PC-9 (cell line): ENCODE measurements at regions not wholly inside any gene's neighbourhood (a gene's known extent, or its start where the extent isn't known, plus 50 kb on each side); places are given as distances from the start of the nearest gene placed in this dataset.

Experiments used
- BruUV-seq: library from RNA; stranded (reverse); fragments of 400-500 nt; replicated peaks from 2 replicates; lab custom pipeline; 2021; lab: Mats Ljungman, UMichigan
- CTCF ChIA-PET: fragments of 300-600 bp; sonication (Branson Sonifier 250); formaldehyde crosslinking; loops from one replicate; lab custom pipeline; 2022; ENCODE audit warnings: antibody characterized with exemption; lab: Charles Lee
- POLR2A ChIA-PET: fragments of 300-600 bp; sonication (Branson Sonifier 250); formaldehyde crosslinking; loops from one replicate; lab custom pipeline; 2022; ENCODE audit warnings: antibody characterized with exemption; ENCODE audit not compliant: unreplicated experiment; lab: Charles Lee
- DNase-seq, 2 experiments: peaks; one replicate each; pipeline versions ENCODE4 v3.0.0 to v3.0.0-alpha.2; 2015 to 2022; ENCODE audit warnings: mixed read lengths in 1 of 2
- H2AFZ ChIP-seq: fragments of 200-600 bp; sonication (generic); 2 replicates; pipeline ENCODE4 v1.8.1; 2017; ENCODE audit warnings: antibody characterized with exemption
- H3F3A ChIP-seq: fragments of 200-600 bp; sonication (generic); 2 replicates; pipeline ENCODE4 v1.8.1; 2017; ENCODE audit warnings: antibody characterized with exemption, mild to moderate bottlenecking, low read depth; ENCODE audit not compliant: insufficient read depth
- H3K27ac ChIP-seq: fragments of 200-600 bp; sonication (generic); 2 replicates; pipeline ENCODE4 v1.6.1; 2016; ENCODE audit warnings: mixed run types
- H3K27me3 ChIP-seq: fragments of 200-600 bp; sonication (generic); 2 replicates; pipeline ENCODE4 v1.6.1; 2016; ENCODE audit warnings: low read depth, mixed run types; ENCODE audit not compliant: insufficient read depth
- H3K36me3 ChIP-seq: fragments of 200-600 bp; sonication (generic); 2 replicates; pipeline ENCODE4 v1.6.1; 2016; ENCODE audit warnings: low read depth, mixed run types
- H3K4me1 ChIP-seq: fragments of 200-600 bp; sonication (generic); replicated peaks from 2 replicates; pipeline ENCODE4 v1.6.1; 2016; ENCODE audit warnings: mixed run types; ENCODE audit not compliant: insufficient read depth
- H3K4me2 ChIP-seq: fragments of 200-600 bp; sonication (generic); 2 replicates; pipeline ENCODE4 v1.6.1; 2017; ENCODE audit warnings: mixed run types
- H3K4me3 ChIP-seq: fragments of 200-600 bp; sonication (generic); 2 replicates; pipeline ENCODE4 v1.6.1; 2016; ENCODE audit warnings: mixed run types
- H3K79me2 ChIP-seq: fragments of 200-600 bp; sonication (generic); 2 replicates; pipeline ENCODE4 v1.6.1; 2017; ENCODE audit warnings: low read depth, mixed run types
- H3K9me2 ChIP-seq: fragments of 200-600 bp; sonication (generic); 2 replicates; pipeline ENCODE4 v1.8.1; 2017; ENCODE audit warnings: mild to moderate bottlenecking; ENCODE audit not compliant: insufficient read depth
- H3K9me3 ChIP-seq: fragments of 200-600 bp; sonication (generic); 2 replicates; pipeline ENCODE4 v1.8.1; 2016; ENCODE audit warnings: low read depth; ENCODE audit not compliant: insufficient read depth
- H4K20me1 ChIP-seq: fragments of 200-600 bp; sonication (generic); 2 replicates; pipeline ENCODE4 v1.8.1; 2017; ENCODE audit not compliant: insufficient read depth
- EZH2 ChIP-seq: fragments of 200-600 bp; sonication (generic); IDR thresholded peaks from 2 replicates; pipeline ENCODE4 v1.8.0; 2017; ENCODE audit warnings: antibody characterized with exemption, low read depth
- intact Hi-C: fragments of 100-400 bp; cut with micrococcal nuclease; formaldehyde crosslinking; loops from one replicate; pipeline ENCODE4 v1.10.0; 2022; ENCODE audit not compliant: unreplicated experiment
- TF ChIP-seq, protein P1 (sequence below): fragments of 200-600 bp; sonication (generic); conservative IDR thresholded peaks from 2 replicates; pipeline ENCODE4 v1.6.1; 2017; ENCODE audit warnings: mixed run types, antibody characterized with exemption, mild to moderate bottlenecking, moderate library complexity

DNA sequence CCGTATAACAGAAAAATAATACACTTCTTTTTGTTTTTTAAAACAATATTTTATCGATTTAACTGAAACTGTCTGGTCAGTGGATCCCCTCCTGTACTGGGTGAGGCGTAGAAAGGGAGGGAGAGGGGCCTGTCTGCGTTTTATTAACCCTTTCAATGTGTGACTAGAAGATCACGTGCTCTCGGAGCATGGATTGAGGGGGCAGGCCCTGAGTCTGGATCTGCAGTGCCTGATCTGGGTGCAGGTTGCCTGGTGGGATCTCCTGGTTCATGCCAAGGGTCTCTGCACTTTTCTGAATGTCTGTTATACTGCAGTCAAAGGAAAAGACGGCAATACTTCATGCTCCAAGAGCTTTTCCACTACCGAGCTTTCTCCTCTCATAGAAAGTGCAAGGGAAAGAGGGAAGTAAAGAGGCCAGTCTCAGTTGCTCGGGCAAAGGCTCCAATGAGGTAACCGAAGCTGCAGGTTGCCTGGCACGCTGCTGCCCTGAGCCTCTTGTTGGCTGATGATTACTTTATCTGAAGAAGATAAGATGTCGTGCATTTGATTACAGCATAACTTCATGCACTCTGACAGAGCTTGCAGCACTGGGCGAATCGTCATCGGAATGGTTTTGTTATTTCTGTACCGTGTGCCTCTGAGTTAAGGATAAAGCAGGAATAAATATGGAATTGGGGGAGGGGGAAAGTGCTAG is 167.5 kb upstream of the PMEPA1 start:
- Histone ChIP-seq H3K4me1 (no peaks in the 10 kb centered on the region), H3K27ac (no peak overlapping the region), H3K9me2 (no peaks in the 10 kb centered on the region), H3K9me3 (no peaks in the 10 kb centered on the region), H3K36me3 (no peaks in the 10 kb centered on the region), H3K27me3 (no peaks in the 10 kb centered on the region), H2AFZ (no peak overlapping the region), H4K20me1 (no peaks in the 10 kb centered on the region), H3K4me3 (no peak overlapping the region), H3F3A (no peaks in the 10 kb centered on the region), H3K79me2 (no peaks in the 10 kb centered on the region), H3K4me2 (no peak overlapping the region)
- intact Hi-C loops, result no loop called here
- POLR2A ChIA-PET, result no interaction called here
- DNase-seq, result no peak
- CTCF ChIA-PET, result no interaction called here
- TF ChIP-seq, protein P1, sequence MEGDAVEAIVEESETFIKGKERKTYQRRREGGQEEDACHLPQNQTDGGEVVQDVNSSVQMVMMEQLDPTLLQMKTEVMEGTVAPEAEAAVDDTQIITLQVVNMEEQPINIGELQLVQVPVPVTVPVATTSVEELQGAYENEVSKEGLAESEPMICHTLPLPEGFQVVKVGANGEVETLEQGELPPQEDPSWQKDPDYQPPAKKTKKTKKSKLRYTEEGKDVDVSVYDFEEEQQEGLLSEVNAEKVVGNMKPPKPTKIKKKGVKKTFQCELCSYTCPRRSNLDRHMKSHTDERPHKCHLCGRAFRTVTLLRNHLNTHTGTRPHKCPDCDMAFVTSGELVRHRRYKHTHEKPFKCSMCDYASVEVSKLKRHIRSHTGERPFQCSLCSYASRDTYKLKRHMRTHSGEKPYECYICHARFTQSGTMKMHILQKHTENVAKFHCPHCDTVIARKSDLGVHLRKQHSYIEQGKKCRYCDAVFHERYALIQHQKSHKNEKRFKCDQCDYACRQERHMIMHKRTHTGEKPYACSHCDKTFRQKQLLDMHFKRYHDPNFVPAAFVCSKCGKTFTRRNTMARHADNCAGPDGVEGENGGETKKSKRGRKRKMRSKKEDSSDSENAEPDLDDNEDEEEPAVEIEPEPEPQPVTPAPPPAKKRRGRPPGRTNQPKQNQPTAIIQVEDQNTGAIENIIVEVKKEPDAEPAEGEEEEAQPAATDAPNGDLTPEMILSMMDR, result no peak
- TF ChIP-seq EZH2, result no peak
- no TSS peak for BruUV-seq

DNA sequence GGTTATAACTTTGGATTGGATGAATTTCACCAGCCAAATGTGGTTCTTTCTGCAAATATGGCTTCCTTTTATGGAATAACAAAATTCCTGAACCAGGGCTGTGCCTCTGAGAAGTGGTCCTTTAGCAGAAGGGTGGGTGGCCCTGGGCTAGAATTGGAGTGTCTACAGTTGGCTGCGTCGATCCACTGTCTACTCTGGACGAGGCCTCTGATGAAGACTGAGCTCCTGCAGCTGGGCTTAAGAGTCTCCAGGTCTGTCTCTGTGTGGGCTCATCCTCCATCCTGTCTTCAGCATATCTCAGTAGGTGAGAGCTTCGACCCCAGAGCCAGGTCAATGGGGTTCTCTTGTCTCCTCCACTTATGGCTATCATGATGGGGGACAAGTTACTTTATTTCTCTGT is 166.3 kb upstream of the PMEPA1 start:
- no peak overlapping the region for H3K4me3 ChIP-seq
- H3K27ac ChIP-seq, result no peak overlapping the region
- no TSS peak for BruUV-seq
- H4K20me1 ChIP-seq, result no peaks in the 10 kb centered on the region
- no peaks in the 10 kb centered on the region for H3K9me2 ChIP-seq
- H3F3A ChIP-seq, result no peaks in the 10 kb centered on the region
- ChIA-PET POLR2A (no interaction called here), CTCF (no interaction called here)
- no peaks in the 10 kb centered on the region for H3K9me3 ChIP-seq
- no peaks in the 10 kb centered on the region for H3K79me2 ChIP-seq
- intact Hi-C loops, result no loop called here
- no peak overlapping the region for H2AFZ ChIP-seq
- H3K36me3 ChIP-seq, result no peaks in the 10 kb centered on the region
- H3K4me1 ChIP-seq, result no peaks in the 10 kb centered on the region
- H3K27me3 ChIP-seq, result no peaks in the 10 kb centered on the region
- TF ChIP-seq EZH2, result no peak
- TF ChIP-seq, protein P1, result no peak
- DNase-seq, result no peak
- H3K4me2 ChIP-seq, result no peak overlapping the region

DNA sequence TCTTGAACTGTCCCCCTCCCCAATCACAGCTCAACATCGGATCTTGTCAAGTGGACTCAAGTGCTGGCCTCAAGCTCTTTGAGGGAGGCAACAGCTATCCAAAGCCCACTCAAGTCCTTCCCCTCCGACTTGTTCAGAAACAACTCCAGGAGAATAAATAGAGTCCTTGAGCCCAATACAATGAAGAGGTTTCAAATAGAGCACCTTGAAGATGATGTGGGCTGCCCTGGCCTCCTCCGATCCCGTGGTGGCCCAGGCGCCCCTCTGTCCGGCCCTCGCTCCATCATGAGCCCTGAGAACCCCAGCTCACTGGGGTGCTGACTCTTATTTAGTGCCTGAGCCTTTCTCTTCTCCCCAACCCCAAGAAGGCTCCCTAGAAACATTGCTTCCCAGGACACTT is 164.3 kb upstream of the PMEPA1 start:
- TF ChIP-seq, protein P1, result no peak
- no peak for TF ChIP-seq EZH2
- CTCF ChIA-PET, result no interaction called here
- no peak overlapping the region for H3K4me2 ChIP-seq
- no peaks in the 10 kb centered on the region for H3F3A ChIP-seq
- H3K27ac ChIP-seq, result no peak overlapping the region
- H4K20me1 ChIP-seq, result no peaks in the 10 kb centered on the region
- no peaks in the 10 kb centered on the region for H3K36me3 ChIP-seq
- intact Hi-C loops, result no loop called here
- no TSS peak for BruUV-seq
- no peak overlapping the region for H3K4me3 ChIP-seq
- no peak overlapping the region for H2AFZ ChIP-seq
- no peaks in the 10 kb centered on the region for H3K4me1 ChIP-seq
- no peaks in the 10 kb centered on the region for H3K27me3 ChIP-seq
- H3K9me3 ChIP-seq, result no peaks in the 10 kb centered on the region
- H3K9me2 ChIP-seq, result no peaks in the 10 kb centered on the region
- DNase-seq, result no peak
- H3K79me2 ChIP-seq, result no peaks in the 10 kb centered on the region
- POLR2A ChIA-PET, result no interaction called here
